SKM-1 (cell line): ENCODE measurements at regions not wholly inside any gene's neighbourhood (a gene's known extent, or its start where the extent isn't known, plus 50 kb on each side); places are given as distances from the start of the nearest gene placed in this dataset.
"Not testable (repeated sequence)": the region's sequence is repeated elsewhere in the genome, so short reads cannot be mapped to it uniquely, and the experiment has no call there.

Experiments used
- DNase-seq: peaks from one replicate; lab custom pipeline; 2025; ENCODE audit not compliant: unreplicated experiment; lab: John Stamatoyannopoulos, UW

DNA sequence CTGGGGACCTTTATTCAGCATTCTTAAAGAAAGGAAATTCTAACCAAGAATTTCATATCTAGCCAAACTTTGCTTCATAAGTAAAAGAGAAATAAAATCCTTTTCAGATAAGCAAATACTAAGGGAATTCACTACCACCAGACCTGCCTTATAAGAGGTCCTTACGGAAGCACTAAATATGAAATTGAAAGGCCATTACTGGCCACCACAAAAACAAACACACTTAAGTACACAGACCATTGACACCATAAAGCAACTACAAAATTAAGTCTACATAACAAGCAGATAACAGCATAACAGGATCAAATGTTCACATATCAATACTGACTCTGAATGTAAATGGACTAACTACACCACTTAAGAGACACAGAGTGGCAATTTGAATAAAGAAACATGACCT lies 361.4 kb upstream of the POU5F2 start:
- DNase-seq, result no peak

GRCh38 chr5:94097384-94097783 lies 356.0 kb upstream of the POU5F2 start:
- not testable (repeated sequence) for DNase-seq

DNA sequence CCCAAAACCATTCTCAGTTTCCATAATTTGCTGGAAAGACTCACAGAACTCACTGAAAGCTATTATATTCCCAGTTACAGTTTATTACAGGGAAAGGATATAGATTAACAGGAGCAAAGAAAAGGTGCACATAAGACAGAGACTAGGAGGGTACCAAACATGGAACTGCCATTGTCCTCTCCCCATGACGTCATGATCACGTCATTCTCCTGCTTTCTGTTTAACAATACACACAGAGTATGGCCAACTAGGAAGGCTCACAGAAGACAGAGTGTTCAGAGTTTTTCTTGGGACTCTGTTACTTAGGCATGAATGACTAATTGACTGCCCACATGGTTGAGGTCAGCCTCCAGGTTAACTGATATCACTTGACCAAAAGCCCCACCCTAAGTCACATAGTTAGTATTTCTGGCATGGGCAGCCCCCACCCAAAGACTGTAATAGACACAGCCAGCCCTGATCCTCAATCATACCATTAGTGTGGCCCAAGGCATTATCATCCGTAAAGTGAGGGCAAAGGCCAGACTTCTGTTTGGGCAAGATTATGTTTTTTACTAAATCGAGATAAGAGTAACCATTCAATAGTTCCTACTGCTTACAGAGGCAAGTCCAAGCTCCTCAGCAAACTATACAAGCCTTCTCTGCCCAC lies 353.5 kb upstream of the POU5F2 start:
- no peak for DNase-seq

DNA sequence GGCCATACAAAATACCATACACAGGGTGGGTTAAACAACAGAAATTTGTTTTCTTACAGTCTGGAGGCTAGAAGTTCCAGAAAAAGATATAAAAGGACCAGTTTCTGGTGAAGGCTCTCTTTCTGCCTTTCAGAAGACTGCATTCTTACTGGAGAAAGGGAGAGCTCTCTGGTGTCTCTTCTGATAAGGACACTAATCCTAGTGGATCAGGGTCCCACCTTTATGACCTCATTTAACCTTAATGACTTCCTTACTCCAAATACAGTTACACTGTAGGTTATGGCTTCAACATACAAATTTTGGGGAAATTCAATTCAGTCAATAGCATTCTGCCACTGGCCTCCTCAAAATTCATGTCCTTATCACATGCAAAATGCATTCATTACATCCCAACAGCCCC lies 351.9 kb upstream of the POU5F2 start:
- DNase-seq, result no peak

GRCh38 chr5:94086635-94087034 lies 345.2 kb upstream of the POU5F2 start:
- DNase-seq, result not testable (repeated sequence)

DNA sequence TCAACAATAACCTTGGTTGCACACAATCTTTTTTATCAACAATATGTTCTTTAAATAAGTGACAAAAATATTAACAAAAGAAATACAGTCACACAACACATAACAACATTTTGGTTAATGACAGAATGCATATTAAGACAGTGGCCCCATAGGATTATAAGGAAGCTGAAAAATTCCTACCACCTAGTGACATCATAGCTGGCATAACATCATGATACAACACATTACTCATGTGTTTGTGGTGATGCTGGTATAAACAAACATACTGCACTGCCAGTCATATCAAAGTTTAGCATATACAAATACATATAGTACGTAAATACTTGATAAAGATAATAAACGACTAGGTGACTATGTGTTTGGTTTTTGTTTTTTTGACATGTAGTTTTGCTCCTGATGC lies 344.8 kb upstream of the POU5F2 start:
- DNase-seq, result no peak

DNA sequence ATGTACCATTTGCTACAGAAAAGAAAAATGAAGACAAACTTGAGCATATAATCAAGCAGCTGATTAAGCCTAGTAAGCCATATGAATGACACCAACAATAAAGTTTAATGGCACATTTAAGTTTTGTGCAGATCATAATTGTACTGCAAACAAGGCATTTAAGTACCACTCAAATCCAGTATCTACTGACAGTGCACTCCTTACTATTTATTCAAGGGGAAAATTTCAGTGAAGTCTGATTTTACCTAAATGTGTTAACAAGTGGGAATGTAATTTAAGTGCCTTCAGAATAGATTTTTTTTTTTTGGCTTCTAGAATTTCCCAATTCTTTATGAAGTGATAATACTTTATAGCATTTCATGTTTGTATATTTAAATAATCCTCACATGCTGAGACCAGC lies 341.0 kb upstream of the POU5F2 start:
- DNase-seq, result no peak

- no peak for DNase-seq
Observed at GRCh38 chr5:94081088-94081487, 339.7 kb upstream of the POU5F2 start.

DNA sequence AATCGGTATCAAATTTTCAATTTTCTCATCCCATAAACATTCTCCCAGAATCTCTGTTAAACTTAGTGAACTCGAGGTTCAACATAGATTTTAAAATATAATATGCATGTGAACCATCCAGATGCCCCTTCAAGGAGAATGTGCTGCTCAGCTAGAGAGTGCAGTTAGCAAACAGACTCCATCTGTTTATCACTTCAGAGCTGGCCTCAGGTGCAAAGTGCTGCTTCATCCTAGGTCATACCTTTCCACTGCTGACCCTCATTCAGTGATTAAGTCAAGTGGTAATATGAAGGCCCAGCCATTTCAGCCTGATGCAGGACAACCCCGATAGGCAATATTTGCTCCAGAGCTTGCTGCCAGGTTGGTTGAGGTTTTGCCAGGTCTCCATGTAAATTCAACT lies 339.0 kb upstream of the POU5F2 start:
- DNase-seq, result no peak

- DNase-seq, result no peak
Observed at GRCh38 chr5:94072116-94072515, 330.7 kb upstream of the POU5F2 start.

GRCh38 chr5:94066437-94067207 lies 325.2 kb upstream of the POU5F2 start:
- DNase-seq, result no peak

GRCh38 chr5:94064025-94064424 lies 322.6 kb upstream of the POU5F2 start:
- DNase-seq, result no peak

- DNase-seq, result no peak
Observed at GRCh38 chr5:94057655-94058054, 316.3 kb upstream of the POU5F2 start.

DNA sequence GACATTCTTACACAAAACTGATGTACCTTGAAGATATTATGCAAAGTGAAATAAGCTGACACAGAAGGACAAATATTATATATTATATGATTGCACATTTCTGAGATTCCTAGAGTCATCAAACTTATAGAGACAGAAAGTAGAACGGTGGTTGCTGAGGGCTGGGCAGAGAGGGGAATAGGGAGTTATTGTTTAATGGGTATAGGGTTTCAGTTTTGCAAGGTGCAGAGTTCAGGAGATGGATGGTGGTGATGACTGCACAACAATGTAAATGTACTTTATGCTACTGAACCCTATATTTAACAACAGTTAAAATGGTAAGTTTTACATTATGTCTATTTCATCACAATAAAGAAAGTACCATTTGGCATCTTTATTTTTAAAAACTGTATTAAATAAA lies 315.8 kb upstream of the POU5F2 start:
- no peak for DNase-seq

- not testable (repeated sequence) for DNase-seq
Observed at GRCh38 chr5:94049307-94049922, 308.0 kb upstream of the POU5F2 start.

DNA sequence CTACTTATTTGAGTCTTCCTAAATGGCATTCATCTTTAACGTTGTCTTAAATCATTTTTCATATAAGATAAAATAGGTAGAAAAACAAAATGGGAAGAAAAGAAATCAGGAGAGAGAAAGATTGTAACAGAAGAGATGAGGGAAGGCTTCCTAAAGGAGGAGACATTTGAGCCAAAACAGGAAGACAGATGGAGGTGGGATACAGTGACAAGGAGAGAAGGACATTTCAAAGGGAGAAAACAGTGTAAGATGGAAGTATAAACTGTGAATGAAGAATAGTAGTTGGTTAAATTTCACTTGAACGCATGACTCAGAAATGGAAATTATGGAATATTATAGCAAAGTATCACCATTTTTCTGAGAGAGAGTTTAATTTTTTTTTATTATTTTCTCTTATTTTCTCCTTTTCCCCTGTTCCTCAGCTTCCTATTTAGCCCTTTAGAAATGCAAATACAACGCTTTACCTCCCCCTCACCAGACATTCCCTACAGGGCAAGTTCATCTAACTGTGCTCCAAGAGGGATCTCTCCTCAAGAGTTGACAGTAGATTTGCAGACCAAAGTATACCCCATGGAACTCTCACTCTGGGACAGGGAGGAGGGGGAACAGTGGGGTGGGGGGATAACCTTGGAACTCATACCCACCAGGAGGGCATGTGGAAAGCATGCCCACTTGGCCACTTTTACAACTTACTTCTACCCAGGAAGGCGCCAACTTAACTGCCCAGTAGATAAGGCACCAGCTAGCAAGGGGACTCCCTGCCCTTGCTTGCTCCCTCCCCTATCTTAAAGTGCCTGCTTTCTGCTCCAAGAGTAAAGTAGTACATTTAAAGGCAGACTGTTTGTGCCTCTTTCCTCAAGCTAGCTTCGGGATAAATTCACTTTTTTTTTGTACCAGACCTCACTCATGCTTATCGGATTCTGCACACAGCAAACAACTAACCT lies 304.7 kb upstream of the POU5F2 start:
- DNase-seq, result no peak

- no peak for DNase-seq
Observed at GRCh38 chr5:94043311-94043710, 301.9 kb upstream of the POU5F2 start.

GRCh38 chr5:94040591-94041148 lies 299.3 kb upstream of the POU5F2 start:
- no peak for DNase-seq

- no peak for DNase-seq
Observed at GRCh38 chr5:94039101-94039500, 297.7 kb upstream of the POU5F2 start.

DNA sequence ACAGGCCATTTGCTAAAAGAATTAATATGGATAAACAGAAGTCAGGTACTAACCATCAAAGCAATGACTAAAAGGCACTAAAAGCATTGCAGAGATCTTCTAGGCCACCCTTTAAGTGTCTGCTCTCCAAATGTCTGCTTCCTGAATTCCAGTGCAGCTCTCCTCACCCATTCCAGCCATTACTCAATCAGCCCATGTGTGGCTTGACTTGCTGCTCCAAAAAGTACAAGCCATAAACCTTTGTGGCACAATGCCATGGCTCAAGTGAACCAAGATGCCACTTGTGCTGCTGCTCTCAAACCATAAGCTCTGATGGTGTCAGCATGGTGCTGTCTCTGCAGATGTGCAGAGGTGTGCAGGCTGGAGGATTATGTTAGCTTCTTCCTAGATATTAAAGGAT lies 290.2 kb upstream of the POU5F2 start:
- no peak for DNase-seq

DNA sequence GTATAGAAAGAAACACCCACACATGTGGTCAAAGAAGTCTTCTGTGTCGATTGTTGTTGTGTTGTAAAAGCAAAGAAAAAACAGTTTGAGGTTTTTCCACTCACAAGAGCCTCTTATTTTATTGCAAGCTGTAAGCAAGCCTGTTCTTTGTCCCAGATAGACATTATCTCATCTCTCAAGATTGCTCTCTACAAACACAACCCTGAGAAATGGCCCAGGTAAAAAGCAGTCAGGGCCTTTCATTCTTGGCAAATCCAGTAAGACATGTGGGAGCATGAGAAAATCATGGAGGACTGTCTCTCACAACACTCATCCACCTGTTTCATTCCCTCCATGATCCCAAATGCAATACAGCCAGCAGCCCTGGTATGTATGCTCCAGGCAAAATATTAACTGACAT lies 286.6 kb upstream of the POU5F2 start:
- no peak for DNase-seq
